Fibroblast of lung (primary cell): ENCODE measurements at regions not wholly inside any gene's neighbourhood (a gene's known extent, or its start where the extent isn't known, plus 50 kb on each side); places are given as distances from the start of the nearest gene placed in this dataset.

Experiments used
- CTCF ChIP-seq, 2 donors: IDR thresholded peaks in 1 of 2; conservative IDR thresholded peaks in 1 of 2; 1 replicate in 1 of 2; 2 replicates in 1 of 2; pipeline ENCODE4 v1.5.1; 2011 to 2012; ENCODE audit warnings: low read length in 2 of 2, control low read depth in 1 of 2, inconsistent platforms in 1 of 2, low read depth in 1 of 2, mild to moderate bottlenecking in 1 of 2
- EZH2 ChIP-seq: IDR thresholded peaks from 2 replicates; pipeline ENCODE4 v1.5.1; 2012; ENCODE audit warnings: low read length, control low read depth, mild to moderate bottlenecking; ENCODE audit errors: missing control alignments

GRCh38 chr3:31403197-31403596 is 129.5 kb upstream of the STT3B start:
- TF ChIP-seq CTCF (conservative IDR thresholded peaks at IDR 0.05 in 1 of 2, IDR thresholded peaks at IDR 0.05 in 1 of 2; ENCODE audit: low read depth in 1 of 2, low read length in 2 of 2), result no peak
- no peak for TF ChIP-seq EZH2
